Glutamatergic neuron (in vitro differentiated cells): ENCODE measurements at regions not wholly inside any gene's neighbourhood (a gene's known extent, or its start where the extent isn't known, plus 50 kb on each side); places are given as distances from the start of the nearest gene placed in this dataset.

Source experiments
- DNase-seq: peaks from one replicate; pipeline ENCODE4 v3.0.0; 2022
- H3K27ac Mint-ChIP-seq: one replicate; pipeline ENCODE4 v1.8.0; 2020; ENCODE audit warnings: mild to moderate bottlenecking, mixed read lengths, inconsistent platforms; ENCODE audit not compliant: unreplicated experiment
- H3K27me3 Mint-ChIP-seq: one replicate; pipeline ENCODE4 v1.8.0; 2020; ENCODE audit warnings: mild to moderate bottlenecking, moderate library complexity, mixed read lengths, inconsistent platforms; ENCODE audit not compliant: unreplicated experiment
- H3K36me3 Mint-ChIP-seq: one replicate; pipeline ENCODE4 v1.8.0; 2020; ENCODE audit warnings: mild to moderate bottlenecking, mixed read lengths, inconsistent platforms; ENCODE audit not compliant: unreplicated experiment
- H3K4me1 Mint-ChIP-seq: one replicate; pipeline ENCODE4 v1.8.0; 2020; ENCODE audit warnings: mild to moderate bottlenecking, low read depth, mixed read lengths, inconsistent platforms; ENCODE audit not compliant: unreplicated experiment
- H3K4me3 Mint-ChIP-seq: one replicate; pipeline ENCODE4 v1.8.0; 2020; ENCODE audit warnings: mild to moderate bottlenecking, mixed read lengths, inconsistent platforms; ENCODE audit not compliant: unreplicated experiment
- H3K9me3 Mint-ChIP-seq: one replicate; pipeline ENCODE4 v1.8.0; 2020; ENCODE audit warnings: mild to moderate bottlenecking, moderate library complexity, mixed read lengths, inconsistent platforms; ENCODE audit not compliant: unreplicated experiment
- CTCF ChIP-seq: fragments of 200-600 bp; sonication (generic); IDR thresholded peaks from one replicate; pipeline ENCODE4 v1.5.0; 2021; ENCODE audit not compliant: partially characterized antibody, unreplicated experiment

GRCh38 chr4:32184186-32184585 lies 1464.0 kb downstream of the PCDH7 start:
- TF ChIP-seq CTCF: no peak
- Mint-ChIP-seq H3K27ac (no peak overlapping the region), H3K9me3 (no peaks in the 10 kb centered on the region), H3K4me3 (no peak overlapping the region), H3K27me3 (no peaks in the 10 kb centered on the region), H3K36me3 (peaks cover 4% of the 10 kb centered on the region), H3K4me1 (peaks cover 16% of the 10 kb centered on the region)
- no peak for DNase-seq

- H3K36me3 Mint-ChIP-seq: no peaks in the 10 kb centered on the region
- no peaks in the 10 kb centered on the region for H3K4me1 Mint-ChIP-seq
- no peak overlapping the region for H3K27ac Mint-ChIP-seq
- no peak overlapping the region for H3K4me3 Mint-ChIP-seq
- TF ChIP-seq CTCF: no peak
- H3K9me3 Mint-ChIP-seq: no peaks in the 10 kb centered on the region
- no peak for DNase-seq
- H3K27me3 Mint-ChIP-seq: peaks cover 2% of the 10 kb centered on the region
These were observed 1469.0 kb downstream of the PCDH7 start for GRCh38 chr4:32189130-32189529.

- Mint-ChIP-seq H3K4me1 (no peaks in the 10 kb centered on the region), H3K36me3 (no peaks in the 10 kb centered on the region), H3K27ac (no peak overlapping the region), H3K27me3 (peaks cover 2% of the 10 kb centered on the region), H3K9me3 (no peaks in the 10 kb centered on the region), H3K4me3 (no peak overlapping the region)
- DNase-seq: no peak
- no peak for TF ChIP-seq CTCF
These were observed 1469.6 kb downstream of the PCDH7 start for GRCh38 chr4:32189788-32190187.

GRCh38 chr4:32191961-32192360 lies 1471.8 kb downstream of the PCDH7 start:
- Mint-ChIP-seq H3K4me3 (no peak overlapping the region), H3K4me1 (no peaks in the 10 kb centered on the region), H3K9me3 (no peaks in the 10 kb centered on the region), H3K36me3 (no peaks in the 10 kb centered on the region), H3K27me3 (peaks cover 4% of the 10 kb centered on the region), H3K27ac (no peak overlapping the region)
- no peak for DNase-seq
- no peak for TF ChIP-seq CTCF

GRCh38 chr4:32192363-32192762 lies 1472.2 kb downstream of the PCDH7 start:
- H3K27me3 Mint-ChIP-seq: peaks cover 5% of the 10 kb centered on the region

More at GRCh38 chr4:32192363-32192762, 1472.2 kb downstream of the PCDH7 start:
- Mint-ChIP-seq H3K27ac (no peak overlapping the region), H3K4me3 (no peak overlapping the region), H3K9me3 (no peaks in the 10 kb centered on the region), H3K36me3 (no peaks in the 10 kb centered on the region), H3K4me1 (no peaks in the 10 kb centered on the region)
- no peak for TF ChIP-seq CTCF
- no peak for DNase-seq
